HG03280 (cell line): ENCODE measurements at regions not wholly inside any gene's neighbourhood (a gene's known extent, or its start where the extent isn't known, plus 50 kb on each side); places are given as distances from the start of the nearest gene placed in this dataset.

Experiments used
- ATAC-seq: cut with Tn5 transposase; IDR thresholded peaks from one replicate; pipeline ENCODE4 v1.9.1; 2021; ENCODE audit warnings: mild to moderate bottlenecking, moderate library complexity; ENCODE audit not compliant: unreplicated experiment

GRCh38 chr19:28859811-28860210 is 353.1 kb downstream of the UQCRFS1 start:
- no peak for ATAC-seq

GRCh38 chr19:28858933-28859332 is 354.0 kb downstream of the UQCRFS1 start:
- no peak for ATAC-seq

GRCh38 chr19:28857967-28858366 is 355.0 kb downstream of the UQCRFS1 start:
- no peak for ATAC-seq

- ATAC-seq, result no peak
Measured at GRCh38 chr19:28855216-28855615, 357.7 kb downstream of the UQCRFS1 start.

GRCh38 chr19:28847468-28847867 is 365.5 kb downstream of the UQCRFS1 start:
- ATAC-seq, result no peak

GRCh38 chr19:28846094-28846812 is 366.7 kb downstream of the UQCRFS1 start:
- ATAC-seq, result no peak

GRCh38 chr19:28843761-28844492 is 369.0 kb downstream of the UQCRFS1 start:
- no peak for ATAC-seq

- ATAC-seq, result no peak
Measured at GRCh38 chr19:28841531-28841930, 371.4 kb downstream of the UQCRFS1 start.

GRCh38 chr19:28840891-28841290 is 372.1 kb downstream of the UQCRFS1 start:
- ATAC-seq, result no peak

GRCh38 chr19:28839455-28839854 is 373.5 kb downstream of the UQCRFS1 start:
- ATAC-seq, result no peak

GRCh38 chr19:28838909-28839308 is 374.0 kb downstream of the UQCRFS1 start:
- ATAC-seq, result no peak

GRCh38 chr19:28836421-28836820 is 376.5 kb downstream of the UQCRFS1 start:
- no peak for ATAC-seq

- ATAC-seq, result no peak
Measured at GRCh38 chr19:28834996-28835395, 378.0 kb downstream of the UQCRFS1 start.

GRCh38 chr19:28831462-28831861 is 381.5 kb downstream of the UQCRFS1 start:
- ATAC-seq, result no peak

- ATAC-seq, result no peak
Measured at GRCh38 chr19:28829762-28830161, 383.2 kb downstream of the UQCRFS1 start.

GRCh38 chr19:28829359-28829758 is 383.6 kb downstream of the UQCRFS1 start:
- no peak for ATAC-seq

- ATAC-seq, result no peak
Measured at GRCh38 chr19:28828276-28828870, 384.6 kb downstream of the UQCRFS1 start.

- no peak for ATAC-seq
Measured at GRCh38 chr19:28827382-28827781, 385.6 kb downstream of the UQCRFS1 start.

GRCh38 chr19:28823338-28823961 is 389.5 kb downstream of the UQCRFS1 start:
- no peak for ATAC-seq

- ATAC-seq, result no peak
Measured at GRCh38 chr19:28820289-28820688, 392.7 kb downstream of the UQCRFS1 start.

GRCh38 chr19:28815257-28815656 is 397.7 kb downstream of the UQCRFS1 start:
- no peak for ATAC-seq

- ATAC-seq, result no peak
Measured at GRCh38 chr19:28794301-28794700, 418.6 kb downstream of the UQCRFS1 start.
